ENCODE measurements at regions not wholly inside any gene's neighbourhood (a gene's known extent, or its start where the extent isn't known, plus 50 kb on each side); places are given as distances from the start of the nearest gene placed in this dataset.

GRCh38 chr20:58579819-58580473 lies 64.7 kb upstream of the APCDD1L start:
- Histone ChIP-seq H4K20me1 (replicated peaks in 1 of 2; ENCODE audit: control insufficient read depth in 1 of 2, insufficient read depth in 2 of 2, low read length in 2 of 2) (no peaks in the 10 kb centered on the region), H2BK12ac (ENCODE audit: low read depth, low read length) (no peak overlapping the region), H3K36me3 (ENCODE audit: control insufficient read depth in 2 of 4, insufficient read depth in 4 of 4, low read length in 3 of 4) (no peaks in the 10 kb centered on the region), H2AFZ (ENCODE audit: low read length) (no peak overlapping the region), H3K4me3 (ENCODE audit: extremely low read depth in 1 of 4, insufficient read depth in 2 of 4, low read depth in 3 of 4, low read length in 4 of 4) (no peak overlapping the region), H3K23me2 (ENCODE audit: low read depth, low read length) (no peaks in the 10 kb centered on the region; the same call in 1 of the 2 replicates), H3K4ac (replicated peaks; ENCODE audit: insufficient read length, low read depth, low read length) (no peak overlapping the region), H2BK5ac (ENCODE audit: low read depth, low read length) (no peak overlapping the region), H2BK15ac (ENCODE audit: low read length) (no peak overlapping the region), H3K14ac (ENCODE audit: insufficient read length) (no peak overlapping the region), H3K79me1 (ENCODE audit: low read depth, low read length) (no peaks in the 10 kb centered on the region), H4K5ac (ENCODE audit: insufficient read length, low read depth, low read length) (no peak overlapping the region), H3K18ac (ENCODE audit: extremely low read depth, low read length) (no peak overlapping the region), H2BK20ac (ENCODE audit: low read length) (no peak overlapping the region), H2AK5ac (ENCODE audit: low read depth, low read length) (no peak overlapping the region), H3K9ac (replicated peaks in 1 of 4; ENCODE audit: extremely low read depth in 1 of 4, low read depth in 3 of 4, low read length in 3 of 4) (no peak overlapping the region), H4K91ac (replicated peaks; ENCODE audit: insufficient read length, low read length) (no peak overlapping the region), H3K4me2 (ENCODE audit: insufficient read depth in 1 of 2, low read depth in 2 of 2, low read length in 2 of 2) (no peak overlapping the region), H2BK120ac (replicated peaks; ENCODE audit: low read depth, low read length) (no peak overlapping the region), H3K79me2 (ENCODE audit: control insufficient read depth in 1 of 2, insufficient read depth in 2 of 2, low read length in 2 of 2) (no peaks in the 10 kb centered on the region), H3K9me3 (ENCODE audit: insufficient read depth in 2 of 2, low read depth in 1 of 2, low read length in 1 of 2) (peaks cover 0 to 4% of the 10 kb centered on the region in 2 experiments; a peak in 1 of 4 replicates), H3K27me3 (replicated peaks in 1 of 4; ENCODE audit: control insufficient read depth in 3 of 4, extremely low read depth in 1 of 4, insufficient read depth in 3 of 4, low read length in 3 of 4) (no peaks in the 10 kb centered on the region; a peak in 2 of 7 replicates), H3K23ac (ENCODE audit: insufficient read length) (no peak overlapping the region), H3K27ac (ENCODE audit: low read depth, low read length) (no peak overlapping the region), H3K4me1 (replicated peaks in 1 of 4; ENCODE audit: control insufficient read depth in 3 of 4, insufficient read depth in 4 of 4, low read length in 3 of 4) (peaks cover 0 to 12% (median 5%) of the 10 kb centered on the region in 4 experiments; a peak in 5 of 7 replicates), H3K56ac (replicated peaks; ENCODE audit: insufficient read length, low read depth, low read length) (no peak overlapping the region), H4K8ac (ENCODE audit: extremely low read depth, insufficient read depth, low read length) (no peak overlapping the region)
- WGBS, 2 experiments (ENCODE audit: extremely low coverage in 1 of 2, insufficient coverage in 1 of 2, insufficient read length in 1 of 2, insufficient replicate concordance in 2 of 2, low coverage in 1 of 2, low lambda C conversion rate in 2 of 2, missing lambda C conversion rate in 1 of 2), result 86% methylated on average over 23 of the region's 23 CpGs; no CpG with 5 or more reads in 1 of the 2 experiments
- POLR2A ChIA-PET (ENCODE audit: partially characterized antibody), result interaction anchor here (1.2 kb wide), 1 partner anchor 39 kb away, joined by 3 read pairs; no protein-coding TSS in a partner anchor
- DNase-seq (ENCODE audit: low read depth in 1 of 2, low spot score in 2 of 2) (no peak), FAIRE-seq (no peak)
- CTCF ChIA-PET (ENCODE audit: partially characterized antibody), result no interaction called here
- TF ChIP-seq JUN (IDR thresholded peaks at IDR 0.05; ENCODE audit: low read depth, low read length), result no peak
- TF ChIP-seq TEAD4 (IDR thresholded peaks at IDR 0.05; ENCODE audit: low read depth, low read length), result no peak
- TF ChIP-seq GABPA (IDR thresholded peaks at IDR 0.05; ENCODE audit: borderline replicate concordance, insufficient read depth, low read length), result no peak
- TF ChIP-seq HDAC2 (IDR thresholded peaks at IDR 0.05; ENCODE audit: borderline replicate concordance in 1 of 2, low read depth in 2 of 2, low read length in 2 of 2), result no peak
- TF ChIP-seq POU5F1 (IDR thresholded peaks at IDR 0.05; ENCODE audit: low read depth, low read length), result no peak
- no peak for TF ChIP-seq USF2 (IDR thresholded peaks at IDR 0.05; ENCODE audit: low read length)
- TF ChIP-seq FOSL1 (IDR thresholded peaks at IDR 0.05; ENCODE audit: insufficient read depth, low read depth, low read length), result no peak
- TF ChIP-seq CBX5 (IDR thresholded peaks at IDR 0.05; ENCODE audit: low read depth, low read length), result no peak
- no peak for TF ChIP-seq EP300 (IDR thresholded peaks at IDR 0.05; ENCODE audit: borderline replicate concordance in 1 of 2, low read depth in 2 of 2, low read length in 2 of 2)

Measured in H1 (cell line).